Neural progenitor cell (in vitro differentiated cells): ENCODE measurements at regions not wholly inside any gene's neighbourhood (a gene's known extent, or its start where the extent isn't known, plus 50 kb on each side); places are given as distances from the start of the nearest gene placed in this dataset.

Experiments used
- EZH2 ChIP-seq: fragments of 200-600 bp; sonication (generic); IDR thresholded peaks from 2 replicates; pipeline ENCODE4 v1.6.1; 2017; ENCODE audit warnings: antibody characterized with exemption, mild to moderate bottlenecking, moderate library complexity
- TF ChIP-seq, protein P1 (sequence below): fragments of 200-600 bp; sonication (generic); IDR thresholded peaks from 2 replicates; pipeline ENCODE4 v1.5.1; 2017; ENCODE audit warnings: antibody characterized with exemption, mild to moderate bottlenecking

GRCh38 chr1:40924767-40925166, 54.7 kb upstream of the CTPS1 start:
- TF ChIP-seq, protein P1, sequence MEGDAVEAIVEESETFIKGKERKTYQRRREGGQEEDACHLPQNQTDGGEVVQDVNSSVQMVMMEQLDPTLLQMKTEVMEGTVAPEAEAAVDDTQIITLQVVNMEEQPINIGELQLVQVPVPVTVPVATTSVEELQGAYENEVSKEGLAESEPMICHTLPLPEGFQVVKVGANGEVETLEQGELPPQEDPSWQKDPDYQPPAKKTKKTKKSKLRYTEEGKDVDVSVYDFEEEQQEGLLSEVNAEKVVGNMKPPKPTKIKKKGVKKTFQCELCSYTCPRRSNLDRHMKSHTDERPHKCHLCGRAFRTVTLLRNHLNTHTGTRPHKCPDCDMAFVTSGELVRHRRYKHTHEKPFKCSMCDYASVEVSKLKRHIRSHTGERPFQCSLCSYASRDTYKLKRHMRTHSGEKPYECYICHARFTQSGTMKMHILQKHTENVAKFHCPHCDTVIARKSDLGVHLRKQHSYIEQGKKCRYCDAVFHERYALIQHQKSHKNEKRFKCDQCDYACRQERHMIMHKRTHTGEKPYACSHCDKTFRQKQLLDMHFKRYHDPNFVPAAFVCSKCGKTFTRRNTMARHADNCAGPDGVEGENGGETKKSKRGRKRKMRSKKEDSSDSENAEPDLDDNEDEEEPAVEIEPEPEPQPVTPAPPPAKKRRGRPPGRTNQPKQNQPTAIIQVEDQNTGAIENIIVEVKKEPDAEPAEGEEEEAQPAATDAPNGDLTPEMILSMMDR, result no peak
- no peak for TF ChIP-seq EZH2
